Uterus (tissue), 3 donors: ENCODE measurements at regions not wholly inside any gene's neighbourhood (a gene's known extent, or its start where the extent isn't known, plus 50 kb on each side); places are given as distances from the start of the nearest gene placed in this dataset.

ENCODE experiments used
- DNase-seq, 2 donors: peaks; one replicate each; pipeline ENCODE4 v3.0.0-alpha.2; 2019 to 2020
- H3K27ac ChIP-seq, 2 donors: fragments of 200-600 bp; sonication (generic); 1 replicate in 1 of 2; 2 replicates in 1 of 2; pipeline ENCODE4 v1.5.1; 2016 to 2018
- H3K27me3 ChIP-seq, 2 donors: fragments of 200-600 bp; sonication (generic); one replicate each; pipeline ENCODE4 v1.5.1; 2018 to 2019; ENCODE audit warnings: control low read depth in 1 of 2
- H3K36me3 ChIP-seq, 2 donors: fragments of 200-600 bp; sonication (generic); one replicate each; pipeline ENCODE4 v1.5.1; 2019; ENCODE audit warnings: control low read depth in 1 of 2
- H3K4me1 ChIP-seq, 2 donors: fragments of 200-600 bp; sonication (generic); one replicate each; pipeline ENCODE4 v1.5.1; 2018 to 2019; ENCODE audit warnings: control low read depth in 1 of 2
- H3K4me3 ChIP-seq, 2 donors: fragments of 200-600 bp; sonication (generic); 1 replicate in 1 of 2; 2 replicates in 1 of 2; pipeline ENCODE4 v1.5.1; 2018 to 2019; ENCODE audit warnings: mild to moderate bottlenecking in 1 of 2
- H3K9me3 ChIP-seq, 2 donors: fragments of 200-600 bp; sonication (generic); one replicate each; pipeline ENCODE4 v1.5.1; 2019; ENCODE audit warnings: control low read depth in 1 of 2
- CTCF ChIP-seq, 4 experiments: fragments of 200-600 bp in 2 of 4; fragments of 450-650 bp in 2 of 4; sonication (generic) in 2 of 4; IDR thresholded peaks; one replicate each; pipeline ENCODE4 v1.5.1; 2016 to 2019; ENCODE audit warnings: antibody characterized with exemption in 4 of 4, mild to moderate bottlenecking in 2 of 4, moderate library complexity in 1 of 4
- POLR2A ChIP-seq, 2 donors: fragments of 450-650 bp; IDR thresholded peaks; one replicate each; pipeline ENCODE4 v1.6.1; 2016; ENCODE audit warnings: antibody characterized with exemption in 2 of 2, mild to moderate bottlenecking in 1 of 2, moderate library complexity in 1 of 2
- intact Hi-C: fragments of 100-400 bp; cut with DNase I; formaldehyde crosslinking; loops from one replicate; pipeline ENCODE4 v1.15.1; 2023; ENCODE audit warnings: low total_unique reads
- donor health status: DM: yes; HTN: yes; CAD: no.

GRCh38 chr2:4831751-4832150, 860.4 kb upstream of the SOX11 start:
- no peaks in the 10 kb centered on the region for H3K9me3 ChIP-seq
- H3K27ac ChIP-seq = no peak overlapping the region
- H3K4me3 ChIP-seq = no peak overlapping the region
- no peak for TF ChIP-seq POLR2A (IDR thresholded peaks at IDR 0.05)
- TF ChIP-seq CTCF (IDR thresholded peaks at IDR 0.05) = no peak
- H3K27me3 ChIP-seq = no peaks in the 10 kb centered on the region
- intact Hi-C loops = no loop called here
- H3K36me3 ChIP-seq = no peaks in the 10 kb centered on the region
- no peaks in the 10 kb centered on the region for H3K4me1 ChIP-seq
- DNase-seq = no peak

DNA sequence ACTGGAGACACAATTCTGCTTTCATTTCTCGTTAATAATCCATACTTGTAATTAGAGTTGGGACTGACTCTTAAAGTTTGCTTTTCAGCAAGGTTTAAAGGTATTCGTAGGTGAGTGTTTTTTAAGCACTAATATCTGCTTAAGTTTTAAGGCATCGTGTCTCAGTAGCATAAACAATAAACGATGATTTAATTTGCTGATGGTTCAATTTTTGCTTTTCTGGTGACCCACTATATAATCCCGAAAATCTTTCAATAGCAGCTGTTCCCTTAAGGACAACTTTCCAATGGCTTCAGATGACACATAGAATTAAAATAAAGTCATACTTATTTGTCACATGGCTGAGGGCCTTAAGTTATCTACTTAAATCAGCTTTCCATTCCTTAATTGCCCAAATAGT, 859.5 kb upstream of the SOX11 start:
- Histone ChIP-seq H3K4me3 (no peak overlapping the region), H3K36me3 (no peaks in the 10 kb centered on the region), H3K9me3 (no peaks in the 10 kb centered on the region), H3K27me3 (no peaks in the 10 kb centered on the region), H3K27ac (no peak overlapping the region), H3K4me1 (no peaks in the 10 kb centered on the region)
- no peak for DNase-seq
- intact Hi-C loops = no loop called here
- TF ChIP-seq CTCF (IDR thresholded peaks at IDR 0.05) (no peak), POLR2A (IDR thresholded peaks at IDR 0.05) (no peak)

- Histone ChIP-seq H3K27me3 (no peaks in the 10 kb centered on the region), H3K27ac (no peak overlapping the region), H3K9me3 (no peaks in the 10 kb centered on the region), H3K4me1 (no peaks in the 10 kb centered on the region), H3K4me3 (no peak overlapping the region), H3K36me3 (no peaks in the 10 kb centered on the region)
- intact Hi-C loops = no loop called here
- TF ChIP-seq CTCF (IDR thresholded peaks at IDR 0.05) (no peak), POLR2A (IDR thresholded peaks at IDR 0.05) (no peak)
- DNase-seq = no peak
Observed at GRCh38 chr2:4838626-4839025, 853.6 kb upstream of the SOX11 start.

DNA sequence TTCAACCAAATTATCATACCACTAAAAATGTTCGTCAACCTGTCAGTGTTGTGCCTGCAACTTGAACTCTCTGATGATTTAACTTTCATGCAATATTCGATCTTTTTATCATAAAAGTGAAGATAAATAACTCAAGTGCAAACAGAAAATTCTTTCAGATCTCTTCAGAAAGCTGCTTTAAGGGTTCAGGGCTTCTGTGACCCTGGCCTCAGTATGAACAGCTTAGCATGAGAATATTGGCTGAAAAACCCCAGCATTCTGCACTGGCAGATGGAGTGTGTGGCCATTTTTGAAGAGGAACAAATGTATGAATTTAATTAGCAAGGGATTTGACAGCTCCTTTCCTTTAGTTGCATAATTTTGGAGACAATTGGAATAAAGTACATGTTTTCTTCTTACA, 851.4 kb upstream of the SOX11 start:
- Histone ChIP-seq H3K36me3 (no peaks in the 10 kb centered on the region), H3K9me3 (no peaks in the 10 kb centered on the region), H3K4me1 (no peaks in the 10 kb centered on the region), H3K27me3 (no peaks in the 10 kb centered on the region), H3K4me3 (no peak overlapping the region), H3K27ac (no peak overlapping the region)
- TF ChIP-seq POLR2A (IDR thresholded peaks at IDR 0.05) (no peak), CTCF (IDR thresholded peaks at IDR 0.05) (no peak)
- intact Hi-C loops = no loop called here
- no peak for DNase-seq

DNA sequence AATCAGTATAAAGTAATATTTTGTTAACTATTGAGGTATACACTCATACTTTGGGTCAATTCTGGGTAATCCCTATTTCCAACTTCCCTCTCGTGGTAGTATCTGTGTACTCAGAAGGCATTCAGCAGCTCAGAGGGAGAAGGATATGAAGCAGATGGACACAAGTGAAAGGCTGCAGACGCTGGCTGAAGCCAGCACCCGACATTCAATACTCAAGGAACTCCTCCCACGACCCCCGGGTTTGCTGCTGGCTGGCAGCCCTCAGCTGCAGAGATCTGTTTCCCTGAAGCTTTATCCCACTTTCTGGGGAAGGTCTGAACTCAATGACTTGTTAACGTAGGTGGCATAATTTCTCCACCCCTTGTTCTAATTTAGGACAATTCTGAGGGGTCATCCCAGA, 847.3 kb upstream of the SOX11 start:
- no peaks in the 10 kb centered on the region for H3K27me3 ChIP-seq
- no peaks in the 10 kb centered on the region for H3K9me3 ChIP-seq
- intact Hi-C loops = no loop called here
- DNase-seq = no peak
- no peak overlapping the region for H3K27ac ChIP-seq
- TF ChIP-seq CTCF (IDR thresholded peaks at IDR 0.05) (no peak), POLR2A (IDR thresholded peaks at IDR 0.05) (no peak)
- no peaks in the 10 kb centered on the region for H3K4me1 ChIP-seq
- no peak overlapping the region for H3K4me3 ChIP-seq
- H3K36me3 ChIP-seq = no peaks in the 10 kb centered on the region
